SK-N-SH (cell line): ENCODE measurements at regions not wholly inside any gene's neighbourhood (a gene's known extent, or its start where the extent isn't known, plus 50 kb on each side); places are given as distances from the start of the nearest gene placed in this dataset.

Experiments used
- CTCF ChIA-PET: fragments of 300-600, 350-600 bp; formaldehyde crosslinking; extraction: SDS; loops from one replicate; lab custom pipeline; 2021; lab: Yijun Ruan, JAX
- POLR2A ChIA-PET: fragments of 350-600 bp; sonication (Branson Sonifier 250); formaldehyde crosslinking; extraction: SDS; loops from one replicate; lab custom pipeline; 2020; ENCODE audit warnings: antibody characterized with exemption, inconsistent platforms; lab: Yijun Ruan, JAX
- DNase-seq: peaks from one replicate; pipeline ENCODE4 v3.0.0; 2012
- H2AFZ ChIP-seq: fragments of 200-600 bp; sonication (generic); 2 replicates; pipeline ENCODE4 v1.8.1; 2016; ENCODE audit warnings: antibody characterized with exemption, mild to moderate bottlenecking, low read depth
- H3F3A ChIP-seq: fragments of 200-600 bp; sonication (generic); replicated peaks from 2 replicates; pipeline ENCODE3; 2016; ENCODE audit warnings: antibody characterized with exemption, mild to moderate bottlenecking; ENCODE audit not compliant: insufficient read depth
- H3K27ac ChIP-seq, 2 experiments: fragments of 200-500 bp in 1 of 2; fragments of 200-600 bp in 1 of 2; sonication (Bioruptor generic) in 1 of 2; sonication (generic), shearing (Covaris generic) in 1 of 2; 2 replicates each; pipeline versions ENCODE4 v1.5.1 to v1.6.1; 2014 to 2016; ENCODE audit warnings: low read depth in 2 of 2, inconsistent platforms in 1 of 2, low read length in 1 of 2, mild to moderate bottlenecking in 1 of 2, mixed read lengths in 1 of 2
- H3K27me3 ChIP-seq: fragments of 200-600 bp; sonication (generic), shearing (Covaris generic); 2 replicates; pipeline ENCODE4 v1.6.1; 2016; ENCODE audit warnings: mixed run types; ENCODE audit not compliant: insufficient read depth
- H3K36me3 ChIP-seq, 2 experiments: fragments of 200-500 bp in 1 of 2; fragments of 200-600 bp in 1 of 2; sonication (Bioruptor generic) in 1 of 2; sonication (generic) in 1 of 2; replicated peaks in 1 of 2; 2 replicates each; pipeline versions ENCODE3 to v1.5.1; 2014 to 2016; ENCODE audit warnings: low read length in 1 of 2, mild to moderate bottlenecking in 1 of 2; ENCODE audit not compliant: insufficient read depth in 2 of 2, control insufficient read depth in 1 of 2
- H3K4me1 ChIP-seq, 2 experiments: fragments of 200-500 bp in 1 of 2; fragments of 200-600 bp in 1 of 2; sonication (Bioruptor generic) in 1 of 2; sonication (generic), shearing (Covaris generic) in 1 of 2; 2 replicates each; pipeline versions ENCODE4 v1.5.1 to v1.6.1; 2014 to 2016; ENCODE audit warnings: low read depth in 1 of 2, low read length in 1 of 2, mixed run types in 1 of 2; ENCODE audit not compliant: insufficient read depth in 2 of 2, control insufficient read depth in 1 of 2
- H3K4me2 ChIP-seq: fragments of 200-600 bp; sonication (generic), shearing (Covaris generic); 2 replicates; pipeline ENCODE4 v1.6.1; 2017; ENCODE audit warnings: mixed run types
- H3K4me3 ChIP-seq, 2 experiments: fragments of 200-500 bp in 1 of 2; fragments of 200-600 bp in 1 of 2; sonication (Bioruptor generic) in 1 of 2; sonication (generic), shearing (Covaris generic) in 1 of 2; 2 replicates each; pipeline versions ENCODE4 v1.5.1 to v1.8.1; 2014 to 2016; ENCODE audit warnings: low read depth in 2 of 2, inconsistent platforms in 1 of 2, low read length in 1 of 2, mild to moderate bottlenecking in 1 of 2, mixed read lengths in 1 of 2, moderate library complexity in 1 of 2
- H3K79me2 ChIP-seq: fragments of 200-600 bp; sonication (generic); 2 replicates; pipeline ENCODE4 v1.8.1; 2017; ENCODE audit warnings: mild to moderate bottlenecking; ENCODE audit not compliant: insufficient read depth
- H3K9ac ChIP-seq: fragments of 200-600 bp; sonication (generic); 2 replicates; pipeline ENCODE4 v1.6.1; 2017; ENCODE audit warnings: mixed run types
- H3K9me2 ChIP-seq: fragments of 200-600 bp; sonication (generic); 2 replicates; pipeline ENCODE4 v1.6.1; 2017; ENCODE audit warnings: mixed run types
- H3K9me3 ChIP-seq: fragments of 200-600 bp; sonication (generic); 2 replicates; pipeline ENCODE4 v1.6.1; 2017; ENCODE audit warnings: mixed run types, mild to moderate bottlenecking, moderate library complexity
- H4K20me1 ChIP-seq: fragments of 200-600 bp; sonication (generic); 2 replicates; pipeline ENCODE4 v1.6.1; 2017; ENCODE audit warnings: mild to moderate bottlenecking, mixed run types; ENCODE audit not compliant: insufficient read depth
- EZH2phosphoT487 ChIP-seq: fragments of 200-600 bp; sonication (generic); IDR thresholded peaks from 2 replicates; pipeline ENCODE4 v1.6.1; 2017; ENCODE audit warnings: low read depth, mixed run types, mild to moderate bottlenecking, antibody characterized with exemption, moderate library complexity, borderline replicate concordance
- FOXM1 ChIP-seq: IDR thresholded peaks from 2 replicates; pipeline ENCODE4 v1.4.0; 2012; ENCODE audit warnings: low read depth, mild to moderate bottlenecking
- GATA2 ChIP-seq: sonication (generic); formaldehyde crosslinking; IDR thresholded peaks from 2 replicates; pipeline ENCODE4 v1.5.0; 2020; ENCODE audit warnings: mild to moderate bottlenecking, missing genetic modification reagents
- IRF3 ChIP-seq: fragments of 150-350 bp; IDR thresholded peaks from 2 replicates; pipeline ENCODE4 v1.6.1; 2016; ENCODE audit warnings: mild to moderate bottlenecking, low read depth, low read length
- JUND ChIP-seq: IDR thresholded peaks from 2 replicates; pipeline ENCODE4 v1.4.0; 2012
- MAX ChIP-seq: IDR thresholded peaks from 2 replicates; pipeline ENCODE4 v1.4.0; 2012; ENCODE audit warnings: low read depth
- MEF2A ChIP-seq: IDR thresholded peaks from 2 replicates; pipeline ENCODE4 v1.4.0; 2012; ENCODE audit warnings: low read depth, borderline replicate concordance
- NFIC ChIP-seq: IDR thresholded peaks from 2 replicates; pipeline ENCODE4 v1.4.0; 2012; ENCODE audit warnings: borderline replicate concordance
- PBX3 ChIP-seq: IDR thresholded peaks from 2 replicates; pipeline ENCODE4; 2012
- POLR2AphosphoS5 ChIP-seq: IDR thresholded peaks from 2 replicates; pipeline ENCODE4 v1.6.1; 2012; ENCODE audit warnings: low read depth, low read length
- REST ChIP-seq: IDR thresholded peaks from 2 replicates; pipeline ENCODE4 v1.6.1; 2012; ENCODE audit warnings: mild to moderate bottlenecking, low read depth, low read length, moderate library complexity
- SIN3A ChIP-seq: IDR thresholded peaks from 2 replicates; pipeline ENCODE4 v1.6.1; 2012; ENCODE audit warnings: low read depth, mild to moderate bottlenecking, low read length, moderate library complexity, borderline replicate concordance
- YY1 ChIP-seq: IDR thresholded peaks from 2 replicates; pipeline ENCODE4 v1.4.0; 2012; ENCODE audit warnings: low read depth, mild to moderate bottlenecking

- Histone ChIP-seq H3F3A (no peaks in the 10 kb centered on the region), H3K4me3 (no peak overlapping the region), H3K36me3 (no peaks in the 10 kb centered on the region), H3K9me3 (no peaks in the 10 kb centered on the region), H3K9ac (no peak overlapping the region), H3K9me2 (no peaks in the 10 kb centered on the region), H3K27ac (no peak overlapping the region), H3K4me2 (no peak overlapping the region), H3K4me1 (no peaks in the 10 kb centered on the region), H3K27me3 (no peaks in the 10 kb centered on the region), H3K79me2 (no peaks in the 10 kb centered on the region), H2AFZ (no peak overlapping the region), H4K20me1 (no peaks in the 10 kb centered on the region)
- POLR2A ChIA-PET, result no interaction called here
- CTCF ChIA-PET, result no interaction called here
- no peak for DNase-seq
- TF ChIP-seq IRF3 (no peak), SIN3A (no peak), REST (no peak), YY1 (no peak), PBX3 (no peak), GATA2 (CRISPR knock-in tag) (no peak), FOXM1 (no peak), MEF2A (no peak), POLR2AphosphoS5 (no peak), EZH2phosphoT487 (no peak), MAX (no peak), NFIC (no peak), JUND (no peak)
Measured at GRCh38 chr2:186273953-186274352, 212.1 kb upstream of the ZC3H15 start.
